AG04450 (cell line): ENCODE measurements at regions not wholly inside any gene's neighbourhood (a gene's known extent, or its start where the extent isn't known, plus 50 kb on each side); places are given as distances from the start of the nearest gene placed in this dataset.

Experiments
- CTCF ChIA-PET: fragments of 300-600, 350-600 bp; formaldehyde crosslinking; extraction: SDS; loops from one replicate; lab custom pipeline; 2022; ENCODE audit warnings: antibody characterized with exemption, inconsistent platforms; lab: Charles Lee
- POLR2A ChIA-PET: fragments of 350-600 bp; formaldehyde crosslinking; extraction: SDS; loops from one replicate; lab custom pipeline; 2021; ENCODE audit warnings: antibody characterized with exemption, inconsistent platforms; lab: Yijun Ruan, JAX
- DNase-seq: peaks from one replicate; pipeline ENCODE4 v3.0.0-alpha.2; 2011; ENCODE audit warnings: low read depth, low spot score
- H3K27ac ChIP-seq: one replicate; pipeline ENCODE4 v1.5.1; 2012; ENCODE audit warnings: low read depth, low read length, control low read depth
- H3K27me3 ChIP-seq: one replicate; pipeline ENCODE4 v1.6.0; 2012; ENCODE audit warnings: low read length; ENCODE audit not compliant: control insufficient read depth, insufficient read depth
- H3K4me3 ChIP-seq: 2 replicates; pipeline ENCODE4 v1.5.1; 2011; ENCODE audit warnings: mild to moderate bottlenecking, low read depth, low read length, control low read depth
- H3K9me3 ChIP-seq: 2 replicates; pipeline ENCODE4 v1.5.1; 2012; ENCODE audit warnings: low read length; ENCODE audit not compliant: control insufficient read depth, insufficient read depth
- CTCF ChIP-seq: IDR thresholded peaks from 2 replicates; pipeline ENCODE4 v1.5.1; 2011; ENCODE audit warnings: low read depth, low read length, control low read depth, inconsistent platforms

DNA sequence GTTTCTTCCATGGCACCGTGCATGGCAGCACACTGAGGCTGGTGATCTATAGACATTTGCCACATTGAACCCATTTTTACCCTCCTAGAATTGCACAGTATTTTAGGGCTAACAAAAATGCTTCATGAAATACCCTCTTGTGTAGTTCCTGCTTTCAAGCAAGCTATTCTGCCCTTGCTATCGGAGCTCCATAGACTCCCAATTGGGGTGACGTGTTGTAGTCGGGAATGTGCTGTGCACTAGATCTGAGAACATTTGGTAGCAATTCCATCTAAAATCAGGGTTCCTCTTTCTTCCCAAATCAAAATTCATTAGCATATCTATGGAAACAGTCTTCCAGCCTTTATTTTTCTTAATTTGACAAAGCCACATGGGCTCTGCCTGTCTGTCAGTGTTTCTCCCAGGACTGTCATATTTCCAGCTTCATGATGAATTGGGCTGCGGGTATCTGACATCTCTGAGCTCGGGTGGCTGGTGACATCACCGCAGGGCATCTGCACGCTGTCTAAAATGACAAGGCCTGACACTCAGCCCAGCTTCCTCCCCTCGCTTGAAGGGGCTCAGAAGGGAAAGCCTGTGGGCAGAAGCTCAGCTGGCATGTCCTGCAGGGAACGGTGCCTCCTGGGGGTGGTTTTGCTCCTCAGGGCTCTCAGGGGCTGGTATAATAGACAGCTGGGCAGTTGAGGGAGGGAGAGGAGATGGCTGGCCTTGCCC lies 406.4 kb downstream of the QKI start:
- CTCF ChIA-PET: no interaction called here
- no peak overlapping the region for H3K27ac ChIP-seq
- peaks cover 6% of the 10 kb centered on the region for H3K9me3 ChIP-seq
- H3K4me3 ChIP-seq: no peak overlapping the region
- POLR2A ChIA-PET: no interaction called here
- TF ChIP-seq CTCF: no peak
- H3K27me3 ChIP-seq: peaks cover under 1% of the 10 kb centered on the region
- DNase-seq: no peak

GRCh38 chr6:163820171-163820570 lies 405.7 kb downstream of the QKI start:
- no peak for TF ChIP-seq CTCF
- no peak for DNase-seq
- ChIA-PET CTCF (no interaction called here), POLR2A (no interaction called here)
- H3K27me3 ChIP-seq: no peaks in the 10 kb centered on the region
- peaks cover 6% of the 10 kb centered on the region for H3K9me3 ChIP-seq
- H3K27ac ChIP-seq: no peak overlapping the region
- no peak overlapping the region for H3K4me3 ChIP-seq

GRCh38 chr6:163818719-163819118 lies 404.2 kb downstream of the QKI start:
- peaks cover 6% of the 10 kb centered on the region for H3K9me3 ChIP-seq
- no peaks in the 10 kb centered on the region for H3K27me3 ChIP-seq
- H3K27ac ChIP-seq: no peak overlapping the region
- no peak for TF ChIP-seq CTCF
- ChIA-PET CTCF (no interaction called here), POLR2A (no interaction called here)
- H3K4me3 ChIP-seq: no peak overlapping the region
- DNase-seq: no peak

DNA sequence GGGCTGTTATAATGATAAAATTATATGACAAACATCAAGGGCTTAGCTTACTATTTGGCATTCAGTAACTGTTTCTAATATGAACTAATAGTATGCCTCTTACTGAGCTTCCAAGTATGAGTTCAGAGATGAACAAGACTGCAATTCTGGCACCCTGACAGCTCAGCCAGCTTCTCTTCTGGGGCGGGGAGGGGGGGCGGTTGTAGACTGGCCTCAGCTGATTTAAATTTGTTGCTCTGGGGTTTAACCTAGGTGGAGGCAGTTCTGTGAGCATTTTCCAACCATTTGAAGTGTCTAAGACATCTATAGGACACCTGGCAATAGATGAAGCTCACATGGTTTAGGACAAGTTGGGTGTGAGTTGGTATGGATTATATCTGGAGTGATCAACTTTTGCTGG lies 401.9 kb downstream of the QKI start:
- POLR2A ChIA-PET: no interaction called here
- H3K4me3 ChIP-seq: no peak overlapping the region
- peaks cover 6% of the 10 kb centered on the region for H3K9me3 ChIP-seq
- no peak for TF ChIP-seq CTCF
- DNase-seq: no peak
- CTCF ChIA-PET: no interaction called here
- H3K27me3 ChIP-seq: no peaks in the 10 kb centered on the region
- H3K27ac ChIP-seq: no peak overlapping the region

- Histone ChIP-seq H3K27me3 (no peaks in the 10 kb centered on the region), H3K27ac (no peak overlapping the region), H3K4me3 (no peak overlapping the region), H3K9me3 (peaks cover 6% of the 10 kb centered on the region)
- CTCF ChIA-PET: no interaction called here
- no peak for TF ChIP-seq CTCF
- POLR2A ChIA-PET: no interaction called here
- no peak for DNase-seq
Observed at GRCh38 chr6:163815796-163816195, 401.3 kb downstream of the QKI start.
